Heart left ventricle (tissue), 16 donors: ENCODE measurements at regions not wholly inside any gene's neighbourhood (a gene's known extent, or its start where the extent isn't known, plus 50 kb on each side); places are given as distances from the start of the nearest gene placed in this dataset.

Experiments
- ATAC-seq, 4 donors: fragments of 200-7000 bp; cut with Tn5 transposase; one replicate each; pipeline ENCODE4 v1.9.1; 2020 to 2022; ENCODE audit warnings: moderate library complexity in 4 of 4, mild to moderate bottlenecking in 3 of 4, moderate number of reproducible peaks in 1 of 4
- DNase-seq, 5 donors: peaks; one replicate each; pipeline ENCODE4 v3.0.0-alpha.2; 2020
- H3K27ac ChIP-seq, 12 donors: fragments of 200-600 bp; sonication (generic) in 4 of 12; one replicate each; pipeline versions ENCODE4 v1.5.0 to v1.8.0; 2016 to 2022; ENCODE audit warnings: mild to moderate bottlenecking in 2 of 12
- H3K27me3 ChIP-seq, 9 donors: fragments of 200-600 bp; sonication (generic) in 2 of 9; one replicate each; pipeline versions ENCODE4 v1.5.1 to v1.8.0; 2016 to 2022; ENCODE audit warnings: mild to moderate bottlenecking in 3 of 9
- H3K36me3 ChIP-seq, 9 donors: fragments of 200-600 bp; sonication (generic) in 2 of 9; one replicate each; pipeline versions ENCODE4 v1.5.0 to v1.8.0; 2018 to 2022; ENCODE audit warnings: mild to moderate bottlenecking in 2 of 9
- H3K4me1 ChIP-seq, 12 donors: fragments of 200-600 bp; sonication (generic) in 4 of 12; one replicate each; pipeline versions ENCODE4 v1.5.0 to v1.8.0; 2016 to 2022; ENCODE audit warnings: mild to moderate bottlenecking in 3 of 12
- H3K4me3 ChIP-seq, 12 donors: fragments of 200-600 bp; sonication (generic) in 4 of 12; one replicate each; pipeline versions ENCODE4 v1.5.0 to v1.8.0; 2017 to 2022; ENCODE audit warnings: mild to moderate bottlenecking in 9 of 12, moderate library complexity in 4 of 12
- H3K9me3 ChIP-seq, 12 donors: fragments of 200-600 bp; sonication (generic) in 4 of 12; one replicate each; pipeline versions ENCODE4 v1.5.0 to v1.8.0; 2016 to 2022; ENCODE audit warnings: mild to moderate bottlenecking in 1 of 12
- CTCF ChIP-seq, 12 donors: fragments of 200-600 bp; sonication (generic) in 4 of 12; IDR thresholded peaks; one replicate each; pipeline versions ENCODE4 v1.5.0 to v1.8.0; 2018 to 2022; ENCODE audit warnings: antibody characterized with exemption in 12 of 12, mild to moderate bottlenecking in 5 of 12
- POLR2A ChIP-seq, 2 donors: fragments of 450-650 bp; IDR thresholded peaks; one replicate each; pipeline ENCODE4 v1.6.1; 2017; ENCODE audit warnings: antibody characterized with exemption in 2 of 2, mild to moderate bottlenecking in 2 of 2, moderate library complexity in 2 of 2
- WGBS, 4 donors: extraction: QIAGEN DNeasy Blood & Tissue Kit in 2 of 4; methylation state at CpG; one replicate each; pipeline versions ENCODE4 v1.1.5 to v1.1.7; 2013 to 2018; 5-methylcytosine and 5-hydroxymethylcytosine counted together
- intact Hi-C, 10 donors: fragments of 100-400 bp; cut with DNase I; formaldehyde crosslinking; loops; one replicate each; pipeline versions ENCODE4 v1.11.1 to v1.14.2; 2022
- donor health status: ischemic (EF 13 %, LVEDD 7.1; RV severe dilation, severe dysfunction).
- donor health status: healthy with polysubstance abuse.
- donor health status: DM: no; HTN: yes; CAD: no.
- donor health status: DM: no; HTN: no; CAD: no.
- donor health status: ischemic (EF 25% LVEDD 6.9; RV normal size, moderate dysfunction).
- donor health status: ischemic (EF 25% LVEDD 5.7; RV mildly dilated, moderate dysfunction).
- donor health status: healthy.
- donor health status: DM: yes; HTN: yes; CAD: no.
- donor health status: ischemic (EF 35%, LVEDD 5.7; RV mildly dilated, moderate dysfunction).
- donor health status: nonischemic (EF 11% LVEDD 7.7; RV severe dilation, severe dysfunction).
- donor health status: DM: yes; HTN: yes; CAD: no.
- donor health status: PGD.
- donor health status: ischemic (EF 29% LVEDD 5.4; RV normal size, mild dysfunction).
- donor health status: nonischemic (EF 23%, LVEDD 6.1; RV moderate dilation, normal function).

- no peak for TF ChIP-seq POLR2A (IDR thresholded peaks at IDR 0.05)
- TF ChIP-seq CTCF (IDR thresholded peaks at IDR 0.05) = no peak
- Histone ChIP-seq H3K27me3 (peaks cover 0 to 28% (median 21%) of the 10 kb centered on the region in 9 donors), H3K9me3 (no peaks in the 10 kb centered on the region), H3K27ac (no peak overlapping the region), H3K4me3 (no peak overlapping the region), H3K4me1 (peaks cover 0 to 16% (median 0%) of the 10 kb centered on the region in 12 donors), H3K36me3 (no peaks in the 10 kb centered on the region)
- intact Hi-C loops = loop anchor here in 3 of 10 donors (10.0 kb wide), 3 partner anchors 380 to 470 kb away; partner anchors contain the start of genes MECR (in 1 of the 3) and PTPRU (in 1 of the 3)
- ATAC-seq = no peak
- DNase-seq = no peak
- WGBS, 4 donors = 58 to 68% (median 62%) methylated on average over 2 of the region's 2 CpGs
Observed at GRCh38 chr1:29704430-29704829, 468.1 kb downstream of the PTPRU start.

- Histone ChIP-seq H3K27me3 (peaks cover 0 to 32% (median 25%) of the 10 kb centered on the region in 9 donors), H3K27ac (no peak overlapping the region), H3K36me3 (no peaks in the 10 kb centered on the region), H3K4me3 (no peak overlapping the region), H3K9me3 (no peaks in the 10 kb centered on the region), H3K4me1 (peaks cover 0 to 9% (median 0%) of the 10 kb centered on the region in 12 donors)
- 24 to 32% (median 32%) methylated on average over 8 of the region's 8 CpGs for WGBS, 4 donors
- TF ChIP-seq POLR2A (IDR thresholded peaks at IDR 0.05) (no peak), CTCF (IDR thresholded peaks at IDR 0.05) (peak; percentile 34 to 65 (median 54))
- ATAC-seq = peak in 2 of 4 donors; percentile 30 to 34
- DNase-seq = no peak
- intact Hi-C loops = loop anchor here in 3 of 10 donors (10.0 kb wide), 3 partner anchors 381 to 469 kb away; partner anchors contain the start of genes MECR (in 1 of the 3) and PTPRU (in 1 of the 3)
Observed at GRCh38 chr1:29703596-29704370, 467.5 kb downstream of the PTPRU start.

DNA sequence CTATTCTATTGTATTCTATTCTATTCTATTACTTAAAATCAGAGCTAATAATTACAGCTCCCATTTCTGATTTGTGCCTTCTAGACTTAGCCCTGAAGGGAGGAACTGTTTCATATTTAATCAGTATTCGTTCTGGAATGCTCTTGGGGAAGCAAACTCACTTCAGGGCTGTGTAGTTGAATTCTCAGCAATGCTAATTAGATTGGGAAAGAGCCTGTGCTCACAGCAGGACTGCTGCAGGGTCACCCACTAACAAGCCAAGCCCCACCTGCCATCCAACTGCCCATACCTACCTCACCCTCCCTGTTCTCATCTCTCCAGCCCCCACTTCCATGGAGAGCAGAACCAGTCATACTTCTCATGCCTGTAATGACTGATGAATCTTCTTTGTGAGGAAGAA lies 464.2 kb downstream of the PTPRU start:
- Histone ChIP-seq H3K4me1 (no peaks in the 10 kb centered on the region), H3K27me3 (peaks cover 0 to 30% (median 13%) of the 10 kb centered on the region in 9 donors), H3K4me3 (no peak overlapping the region), H3K36me3 (no peaks in the 10 kb centered on the region), H3K27ac (no peak overlapping the region), H3K9me3 (no peaks in the 10 kb centered on the region)
- no peak for ATAC-seq
- no peak for DNase-seq
- intact Hi-C loops = loop anchor here in 3 of 10 donors (10.0 kb wide), 3 partner anchors 384 to 466 kb away; partner anchors contain the start of genes MECR (in 1 of the 3) and PTPRU (in 1 of the 3)
- WGBS, 4 donors = 35 to 56% (median 43%) methylated on average over 1 of the region's 1 CpG
- no peak for TF ChIP-seq CTCF (IDR thresholded peaks at IDR 0.05)
- TF ChIP-seq POLR2A (IDR thresholded peaks at IDR 0.05) = no peak

DNA sequence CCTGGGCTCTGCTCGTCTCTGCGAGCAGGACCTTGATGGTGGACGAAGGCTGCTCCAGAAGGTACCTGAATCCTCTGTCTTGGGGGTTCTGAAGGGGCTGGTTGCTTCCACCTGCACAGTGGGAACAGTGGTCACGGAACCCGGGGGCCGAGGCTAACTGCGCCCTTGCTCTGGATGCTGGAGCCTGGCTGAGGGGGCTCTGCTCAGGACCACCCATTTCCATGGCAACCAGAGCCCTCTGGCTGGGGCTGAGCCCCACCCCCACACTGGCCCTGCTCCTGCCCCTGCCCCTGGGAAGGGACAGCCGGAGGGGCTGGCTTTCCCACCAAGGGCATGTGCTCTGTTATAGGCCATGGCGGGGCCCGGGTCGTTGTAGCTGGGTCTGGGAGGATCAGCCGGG lies 462.3 kb downstream of the PTPRU start:
- 86 to 96% (median 91%) methylated on average over 6 to 12 of the region's 12 CpGs for WGBS, 4 donors
- H3K36me3 ChIP-seq = no peaks in the 10 kb centered on the region
- H3K27me3 ChIP-seq = peaks cover 0 to 27% (median 7%) of the 10 kb centered on the region in 9 donors
- no peak overlapping the region for H3K27ac ChIP-seq
- intact Hi-C loops = loop anchor here in 1 of 10 donors (10.0 kb wide), 1 partner anchor 444 kb away; no protein-coding TSS in a partner anchor
- no peak overlapping the region for H3K4me3 ChIP-seq
- no peak for TF ChIP-seq POLR2A (IDR thresholded peaks at IDR 0.05)
- TF ChIP-seq CTCF (IDR thresholded peaks at IDR 0.05) = no peak
- H3K9me3 ChIP-seq = peaks cover 0 to 5% (median 0%) of the 10 kb centered on the region in 12 donors
- ATAC-seq (no peak), DNase-seq (no peak)
- H3K4me1 ChIP-seq = no peaks in the 10 kb centered on the region
